GM12872 (cell line): ENCODE measurements at regions not wholly inside any gene's neighbourhood (a gene's known extent, or its start where the extent isn't known, plus 50 kb on each side); places are given as distances from the start of the nearest gene placed in this dataset.

Experiments used
- CTCF ChIP-seq: IDR thresholded peaks from 3 replicates; pipeline ENCODE4 v1.5.1; 2011; ENCODE audit warnings: low read depth, mild to moderate bottlenecking, low read length, moderate library complexity; ENCODE audit not compliant: insufficient read depth

GRCh38 chr13:64410276-64411053 lies 2819.7 kb downstream of the PCDH9 start:
- no peak for TF ChIP-seq CTCF

GRCh38 chr13:64397701-64398100 lies 2832.4 kb downstream of the PCDH9 start:
- no peak for TF ChIP-seq CTCF

- TF ChIP-seq CTCF = no peak
Observed at GRCh38 chr13:64377606-64378005, 2852.5 kb downstream of the PCDH9 start.

- TF ChIP-seq CTCF = no peak
Observed at GRCh38 chr13:64371461-64371860, 2858.7 kb downstream of the PCDH9 start.

GRCh38 chr13:64371045-64371444 lies 2859.1 kb downstream of the PCDH9 start:
- no peak for TF ChIP-seq CTCF

GRCh38 chr13:64369121-64369520 lies 2861.0 kb downstream of the PCDH9 start:
- no peak for TF ChIP-seq CTCF

GRCh38 chr13:64362564-64362963 lies 2867.6 kb downstream of the PCDH9 start:
- TF ChIP-seq CTCF = no peak

GRCh38 chr13:64347664-64348063 lies 2882.5 kb downstream of the PCDH9 start:
- TF ChIP-seq CTCF = no peak
